HEK293 (cell line): ENCODE measurements at regions not wholly inside any gene's neighbourhood (a gene's known extent, or its start where the extent isn't known, plus 50 kb on each side); places are given as distances from the start of the nearest gene placed in this dataset.

Source experiments
- CTCF ChIP-seq: fragments of 450-650 bp; formaldehyde crosslinking; IDR thresholded peaks from 2 replicates; pipeline ENCODE4 v1.5.1; 2016; ENCODE audit warnings: missing biosample characterization, missing genetic modification characterization
- KLF1 ChIP-seq: fragments of 450-650 bp; formaldehyde crosslinking; IDR thresholded peaks from 2 replicates; pipeline ENCODE4 v1.5.1; 2016; ENCODE audit warnings: missing biosample characterization, missing genetic modification characterization
- KLF10 ChIP-seq: fragments of 450-650 bp; IDR thresholded peaks from 2 replicates; pipeline ENCODE4 v1.5.1; 2018; ENCODE audit warnings: missing biosample characterization, mild to moderate bottlenecking, missing genetic modification characterization
- MEIS1 ChIP-seq: sonication (generic); formaldehyde crosslinking; IDR thresholded peaks from 2 replicates; pipeline ENCODE4 v1.8.1; 2022; ENCODE audit warnings: missing genetic modification reagents, mild to moderate bottlenecking, borderline replicate concordance
- MYNN ChIP-seq: fragments of 450-650 bp; formaldehyde crosslinking; IDR thresholded peaks from 2 replicates; pipeline ENCODE4 v1.5.1; 2016; ENCODE audit warnings: missing biosample characterization, missing genetic modification characterization, borderline replicate concordance
- PBX3 ChIP-seq: sonication (generic); formaldehyde crosslinking; IDR thresholded peaks from 2 replicates; pipeline ENCODE4 v1.8.1; 2022; ENCODE audit warnings: mild to moderate bottlenecking, moderate library complexity, missing genetic modification reagents
- ZNF274 ChIP-seq, 2 experiments: fragments of 200-500 bp in 1 of 2; fragments of 450-650 bp in 1 of 2; sonication (Bioruptor generic) in 1 of 2; formaldehyde crosslinking in 1 of 2; IDR thresholded peaks; 2 replicates each; pipeline versions ENCODE4 v1.5.1 to v1.6.1; 2014 to 2016; ENCODE audit warnings: borderline replicate concordance in 1 of 2, inconsistent platforms in 1 of 2, low read length in 1 of 2, missing biosample characterization in 1 of 2, missing genetic modification characterization in 1 of 2
- ZNF404 ChIP-seq: fragments of 450-650 bp; formaldehyde crosslinking; IDR thresholded peaks from 2 replicates; pipeline ENCODE4 v1.5.1; 2017; ENCODE audit warnings: missing biosample characterization, missing genetic modification characterization
- ZNF837 ChIP-seq: fragments of 450-650 bp; formaldehyde crosslinking; IDR thresholded peaks from 2 replicates; pipeline ENCODE4 v1.5.1; 2016; ENCODE audit warnings: missing biosample characterization, missing genetic modification characterization
- ZSCAN30 ChIP-seq: fragments of 450-650 bp; IDR thresholded peaks from 2 replicates; pipeline ENCODE4 v1.5.1; 2018; ENCODE audit warnings: missing biosample characterization, mild to moderate bottlenecking, missing genetic modification characterization, moderate library complexity

GRCh38 chr5:168167338-168167737, 124.1 kb upstream of the WWC1 start:
- TF ChIP-seq KLF1 (tag by site-specific recombination) = no peak
- no peak for TF ChIP-seq ZNF274 (IDR thresholded peaks at IDR 0.05; ENCODE audit: low read length)
- TF ChIP-seq ZNF274 (tag by site-specific recombination; IDR thresholded peaks at IDR 0.05; ENCODE audit: borderline replicate concordance) = no peak
- TF ChIP-seq ZNF404 (tag by site-specific recombination) = no peak
- TF ChIP-seq CTCF (tag by site-specific recombination) = no peak
- no peak for TF ChIP-seq ZSCAN30
- TF ChIP-seq MYNN = no peak
- no peak for TF ChIP-seq PBX3 (CRISPR knock-in tag)
- no peak for TF ChIP-seq KLF10 (tag by site-specific recombination)
- no peak for TF ChIP-seq ZNF837 (tag by site-specific recombination)
- no peak for TF ChIP-seq MEIS1 (CRISPR knock-in tag)
